PFSK-1 (cell line): ENCODE measurements at regions not wholly inside any gene's neighbourhood (a gene's known extent, or its start where the extent isn't known, plus 50 kb on each side); places are given as distances from the start of the nearest gene placed in this dataset.

Source experiments
- FOXP2 ChIP-seq: optimal IDR thresholded peaks from 2 replicates; pipeline ENCODE3; 2011; ENCODE audit warnings: borderline replicate concordance, control low read depth, inconsistent platforms; ENCODE audit not compliant: insufficient read depth; ENCODE audit errors: extremely low read length, extremely low read depth
- POLR2AphosphoS5 ChIP-seq: IDR thresholded peaks from 2 replicates; pipeline ENCODE4 v1.6.1; 2012; ENCODE audit warnings: low read depth, mild to moderate bottlenecking, control low read depth, low read length, moderate library complexity
- SIN3A ChIP-seq: IDR thresholded peaks from 2 replicates; pipeline ENCODE4 v1.6.1; 2012; ENCODE audit warnings: mild to moderate bottlenecking, low read length, moderate library complexity, borderline replicate concordance; ENCODE audit not compliant: insufficient read depth
- TF ChIP-seq, protein P1 (sequence below), 2 experiments: IDR thresholded peaks; 2 replicates each; pipeline versions ENCODE4 v1.6.1 to v1.8.0; 2011 to 2012; ENCODE audit warnings: low read depth in 2 of 2, low read length in 2 of 2, control low read depth in 1 of 2, inconsistent platforms in 1 of 2, mild to moderate bottlenecking in 1 of 2, moderate library complexity in 1 of 2; ENCODE audit not compliant: insufficient read depth in 1 of 2

DNA sequence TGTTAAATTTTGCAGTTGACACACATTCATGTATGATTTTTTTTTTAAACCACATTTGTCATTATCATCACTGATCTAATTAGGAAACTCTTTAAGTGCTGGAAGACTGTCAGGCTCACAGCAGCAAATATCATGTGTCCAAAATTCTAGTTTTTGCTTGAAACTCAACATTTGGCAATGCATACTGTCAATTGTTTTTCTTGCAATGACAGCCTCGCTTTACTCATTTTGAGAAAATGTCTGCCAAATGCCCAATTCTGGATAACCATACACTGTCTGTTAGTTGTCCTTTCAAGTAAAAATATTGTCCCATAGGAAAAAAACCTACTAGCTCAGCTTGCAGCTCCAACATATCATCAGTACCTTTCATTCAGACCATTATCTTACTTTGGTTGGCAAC is 523.9 kb upstream of the ARGLU1 start:
- no peak for TF ChIP-seq POLR2AphosphoS5
- TF ChIP-seq, protein P1, sequence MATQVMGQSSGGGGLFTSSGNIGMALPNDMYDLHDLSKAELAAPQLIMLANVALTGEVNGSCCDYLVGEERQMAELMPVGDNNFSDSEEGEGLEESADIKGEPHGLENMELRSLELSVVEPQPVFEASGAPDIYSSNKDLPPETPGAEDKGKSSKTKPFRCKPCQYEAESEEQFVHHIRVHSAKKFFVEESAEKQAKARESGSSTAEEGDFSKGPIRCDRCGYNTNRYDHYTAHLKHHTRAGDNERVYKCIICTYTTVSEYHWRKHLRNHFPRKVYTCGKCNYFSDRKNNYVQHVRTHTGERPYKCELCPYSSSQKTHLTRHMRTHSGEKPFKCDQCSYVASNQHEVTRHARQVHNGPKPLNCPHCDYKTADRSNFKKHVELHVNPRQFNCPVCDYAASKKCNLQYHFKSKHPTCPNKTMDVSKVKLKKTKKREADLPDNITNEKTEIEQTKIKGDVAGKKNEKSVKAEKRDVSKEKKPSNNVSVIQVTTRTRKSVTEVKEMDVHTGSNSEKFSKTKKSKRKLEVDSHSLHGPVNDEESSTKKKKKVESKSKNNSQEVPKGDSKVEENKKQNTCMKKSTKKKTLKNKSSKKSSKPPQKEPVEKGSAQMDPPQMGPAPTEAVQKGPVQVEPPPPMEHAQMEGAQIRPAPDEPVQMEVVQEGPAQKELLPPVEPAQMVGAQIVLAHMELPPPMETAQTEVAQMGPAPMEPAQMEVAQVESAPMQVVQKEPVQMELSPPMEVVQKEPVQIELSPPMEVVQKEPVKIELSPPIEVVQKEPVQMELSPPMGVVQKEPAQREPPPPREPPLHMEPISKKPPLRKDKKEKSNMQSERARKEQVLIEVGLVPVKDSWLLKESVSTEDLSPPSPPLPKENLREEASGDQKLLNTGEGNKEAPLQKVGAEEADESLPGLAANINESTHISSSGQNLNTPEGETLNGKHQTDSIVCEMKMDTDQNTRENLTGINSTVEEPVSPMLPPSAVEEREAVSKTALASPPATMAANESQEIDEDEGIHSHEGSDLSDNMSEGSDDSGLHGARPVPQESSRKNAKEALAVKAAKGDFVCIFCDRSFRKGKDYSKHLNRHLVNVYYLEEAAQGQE (IDR thresholded peaks at IDR 0.05; ENCODE audit: insufficient read depth in 1 of 2, low read depth in 2 of 2, low read length in 2 of 2) = no peak
- no peak for TF ChIP-seq SIN3A
- no peak for TF ChIP-seq FOXP2
